COLO668 (cell line): ENCODE measurements at regions not wholly inside any gene's neighbourhood (a gene's known extent, or its start where the extent isn't known, plus 50 kb on each side); places are given as distances from the start of the nearest gene placed in this dataset.

Experiments used
- DNase-seq: peaks from one replicate; lab custom pipeline; 2025; ENCODE audit not compliant: unreplicated experiment; lab: John Stamatoyannopoulos, UW

- DNase-seq: no peak
These were observed 614.0 kb downstream of the STIM2 start for GRCh38 chr4:27474691-27475090.

- no peak for DNase-seq
These were observed 623.6 kb downstream of the STIM2 start for GRCh38 chr4:27484216-27484615.

GRCh38 chr4:27490315-27490714 lies 629.7 kb downstream of the STIM2 start:
- no peak for DNase-seq

GRCh38 chr4:27490766-27491165 lies 630.1 kb downstream of the STIM2 start:
- DNase-seq: no peak

GRCh38 chr4:27506401-27506800 lies 645.8 kb downstream of the STIM2 start:
- DNase-seq: no peak

GRCh38 chr4:27514711-27515110 lies 654.1 kb downstream of the STIM2 start:
- DNase-seq: no peak

GRCh38 chr4:27515140-27515539 lies 654.5 kb downstream of the STIM2 start:
- DNase-seq: no peak

GRCh38 chr4:27518876-27519275 lies 658.2 kb downstream of the STIM2 start:
- DNase-seq: no peak

GRCh38 chr4:27524224-27524623 lies 663.6 kb downstream of the STIM2 start:
- no peak for DNase-seq

- DNase-seq: no peak
These were observed 673.8 kb downstream of the STIM2 start for GRCh38 chr4:27534488-27534887.

GRCh38 chr4:27568236-27568951 lies 707.8 kb downstream of the STIM2 start:
- no peak for DNase-seq

GRCh38 chr4:27568952-27569319 lies 708.3 kb downstream of the STIM2 start:
- DNase-seq: no peak

GRCh38 chr4:27574743-27575142 lies 714.1 kb downstream of the STIM2 start:
- DNase-seq: no peak

- no peak for DNase-seq
These were observed 717.3 kb downstream of the STIM2 start for GRCh38 chr4:27577951-27578350.

GRCh38 chr4:27592738-27593137 lies 732.1 kb downstream of the STIM2 start:
- DNase-seq: no peak

GRCh38 chr4:27594922-27595321 lies 734.3 kb downstream of the STIM2 start:
- no peak for DNase-seq

- no peak for DNase-seq
These were observed 735.1 kb downstream of the STIM2 start for GRCh38 chr4:27595571-27596360.

- DNase-seq: no peak
These were observed 741.5 kb downstream of the STIM2 start for GRCh38 chr4:27602172-27602571.

GRCh38 chr4:27604692-27605091 lies 744.1 kb downstream of the STIM2 start:
- DNase-seq: no peak

- no peak for DNase-seq
These were observed 755.5 kb downstream of the STIM2 start for GRCh38 chr4:27616166-27616565.

- DNase-seq: no peak
These were observed 758.8 kb downstream of the STIM2 start for GRCh38 chr4:27619435-27619834.

- DNase-seq: no peak
These were observed 760.2 kb downstream of the STIM2 start for GRCh38 chr4:27620886-27621285.

- DNase-seq: no peak
These were observed 764.1 kb downstream of the STIM2 start for GRCh38 chr4:27624749-27625148.
